ENCODE measurements at regions not wholly inside any gene's neighbourhood (a gene's known extent, or its start where the extent isn't known, plus 50 kb on each side); places are given as distances from the start of the nearest gene placed in this dataset.

- in situ Hi-C loops (cut with HindIII; ENCODE audit: low pct_ligation_motif_present, low pct_unique_long_range_greater_than_20kb, low sequenced_read_pairs): no loop called here
- DNase-seq: peak; percentile 30
These were observed 1031.2 kb upstream of the TMEM132C start for GRCh38 chr12:127235761-127236160.

DNA sequence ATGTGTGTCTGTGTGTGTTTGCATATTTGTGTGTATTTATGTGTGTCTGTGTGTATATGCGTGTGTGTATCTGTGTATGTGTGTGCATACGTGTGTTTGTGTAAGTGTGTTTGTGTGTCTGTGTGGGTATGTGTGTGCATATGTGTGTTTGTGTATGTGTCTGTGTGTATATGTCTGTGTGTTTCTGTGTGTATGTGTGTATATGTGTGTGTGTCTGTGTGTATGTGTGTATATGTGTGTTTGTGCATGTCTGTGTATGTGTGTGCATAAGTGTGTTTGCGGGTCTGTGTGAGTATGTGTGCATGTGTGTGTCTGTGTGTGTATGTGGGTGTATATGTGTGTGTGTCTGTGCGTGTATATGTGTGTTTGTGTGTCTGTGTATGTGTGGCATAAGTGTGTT is 1030.5 kb upstream of the TMEM132C start:
- in situ Hi-C loops (cut with HindIII; ENCODE audit: low pct_ligation_motif_present, low pct_unique_long_range_greater_than_20kb, low sequenced_read_pairs): no loop called here
- DNase-seq: no peak

DNA sequence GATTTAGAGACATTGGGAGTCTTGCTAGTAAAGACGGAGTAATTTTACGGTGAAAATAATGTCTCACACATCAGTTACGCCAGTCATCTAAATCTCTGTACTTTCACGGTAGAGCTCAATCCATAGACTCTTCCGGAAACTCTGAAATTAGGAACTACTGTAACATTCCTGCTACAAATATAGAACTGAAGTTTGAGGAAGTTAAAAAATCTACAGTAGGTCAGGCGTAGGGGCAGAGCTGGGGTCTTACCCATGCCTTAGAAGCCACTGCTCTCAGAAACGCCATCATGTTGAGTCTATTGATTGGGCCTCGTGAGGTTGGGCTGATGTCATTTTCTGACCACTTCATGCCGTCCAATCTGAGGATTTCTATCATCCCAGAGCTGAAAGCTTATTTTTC is 1029.8 kb upstream of the TMEM132C start:
- DNase-seq: no peak
- in situ Hi-C loops (cut with HindIII; ENCODE audit: low pct_ligation_motif_present, low pct_unique_long_range_greater_than_20kb, low sequenced_read_pairs): no loop called here

DNA sequence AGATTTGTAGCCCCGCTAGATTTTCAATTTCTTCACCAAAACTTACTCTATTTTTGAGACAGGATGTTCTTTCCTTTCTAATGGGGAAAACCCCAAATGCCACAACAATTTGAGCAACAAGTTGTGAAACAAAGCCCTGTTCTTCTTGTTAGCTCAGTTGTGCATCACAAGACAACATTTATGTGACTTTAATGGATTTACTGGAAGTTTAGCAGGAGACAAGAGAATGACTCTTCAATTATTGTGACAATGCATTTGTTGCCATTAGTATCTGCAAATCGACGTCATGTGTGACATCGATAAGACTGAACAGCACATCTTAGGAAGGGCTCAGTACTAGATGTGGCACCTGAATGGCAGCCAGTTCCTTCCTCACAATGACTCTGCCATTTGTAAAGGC is 1028.9 kb upstream of the TMEM132C start:
- DNase-seq: no peak
- in situ Hi-C loops (cut with HindIII; ENCODE audit: low pct_ligation_motif_present, low pct_unique_long_range_greater_than_20kb, low sequenced_read_pairs): no loop called here

GRCh38 chr12:127239781-127240180 is 1027.2 kb upstream of the TMEM132C start:
- no peak for DNase-seq
- in situ Hi-C loops (cut with HindIII; ENCODE audit: low pct_ligation_motif_present, low pct_unique_long_range_greater_than_20kb, low sequenced_read_pairs): no loop called here

- in situ Hi-C loops (cut with HindIII; ENCODE audit: low pct_ligation_motif_present, low pct_unique_long_range_greater_than_20kb, low sequenced_read_pairs): no loop called here
- DNase-seq: no peak
These were observed 1026.6 kb upstream of the TMEM132C start for GRCh38 chr12:127240249-127240929.

DNA sequence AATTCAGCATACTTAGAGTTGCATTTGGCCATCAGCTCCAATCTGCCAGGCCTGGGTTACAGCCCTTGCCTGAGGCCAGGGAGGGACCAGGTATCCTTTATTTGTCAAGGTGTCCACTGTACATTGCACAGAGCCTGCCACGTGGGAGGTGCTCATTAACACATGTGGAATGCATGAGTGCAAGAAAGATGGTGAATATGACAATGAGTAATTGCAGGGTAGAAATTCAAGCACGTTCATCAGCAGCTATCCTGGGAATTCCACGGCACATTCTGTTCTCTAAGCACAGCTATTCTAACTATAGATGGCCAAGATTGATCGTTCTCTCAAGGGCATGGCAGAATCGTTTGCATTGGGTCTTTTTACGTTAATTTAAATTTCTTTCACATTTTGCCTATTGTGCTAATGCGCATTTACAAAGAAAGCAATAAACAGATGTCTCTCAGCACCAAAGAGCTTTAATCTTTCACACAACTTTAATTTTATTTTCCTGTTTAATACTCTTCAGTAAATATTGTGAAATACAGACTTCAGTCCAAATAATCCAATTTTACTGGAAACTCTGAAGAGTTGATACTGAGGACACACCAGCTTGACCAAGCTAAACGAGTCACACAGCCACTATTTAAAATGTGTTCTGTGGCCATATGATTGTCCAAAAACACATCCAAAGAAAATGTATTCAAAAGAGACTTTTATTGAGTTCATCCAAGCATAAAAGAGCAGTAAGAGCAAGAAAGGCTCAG is 1025.7 kb upstream of the TMEM132C start:
- DNase-seq: no peak
- in situ Hi-C loops (cut with HindIII; ENCODE audit: low pct_ligation_motif_present, low pct_unique_long_range_greater_than_20kb, low sequenced_read_pairs): no loop called here

- in situ Hi-C loops (cut with HindIII; ENCODE audit: low pct_ligation_motif_present, low pct_unique_long_range_greater_than_20kb, low sequenced_read_pairs): no loop called here
- DNase-seq: no peak
These were observed 1022.0 kb upstream of the TMEM132C start for GRCh38 chr12:127245009-127245408.

- in situ Hi-C loops (cut with HindIII; ENCODE audit: low pct_ligation_motif_present, low pct_unique_long_range_greater_than_20kb, low sequenced_read_pairs): no loop called here
- peak; percentile 25 for DNase-seq
These were observed 1021.5 kb upstream of the TMEM132C start for GRCh38 chr12:127245437-127245836.

- in situ Hi-C loops (cut with HindIII; ENCODE audit: low pct_ligation_motif_present, low pct_unique_long_range_greater_than_20kb, low sequenced_read_pairs): no loop called here
- no peak for DNase-seq
These were observed 1019.0 kb upstream of the TMEM132C start for GRCh38 chr12:127247937-127248336.

- no peak for DNase-seq
- in situ Hi-C loops (cut with HindIII; ENCODE audit: low pct_ligation_motif_present, low pct_unique_long_range_greater_than_20kb, low sequenced_read_pairs): no loop called here
These were observed 1017.5 kb upstream of the TMEM132C start for GRCh38 chr12:127249428-127249827.

- DNase-seq: no peak
- in situ Hi-C loops (cut with HindIII; ENCODE audit: low pct_ligation_motif_present, low pct_unique_long_range_greater_than_20kb, low sequenced_read_pairs): no loop called here
These were observed 1013.1 kb upstream of the TMEM132C start for GRCh38 chr12:127253797-127254327.

DNA sequence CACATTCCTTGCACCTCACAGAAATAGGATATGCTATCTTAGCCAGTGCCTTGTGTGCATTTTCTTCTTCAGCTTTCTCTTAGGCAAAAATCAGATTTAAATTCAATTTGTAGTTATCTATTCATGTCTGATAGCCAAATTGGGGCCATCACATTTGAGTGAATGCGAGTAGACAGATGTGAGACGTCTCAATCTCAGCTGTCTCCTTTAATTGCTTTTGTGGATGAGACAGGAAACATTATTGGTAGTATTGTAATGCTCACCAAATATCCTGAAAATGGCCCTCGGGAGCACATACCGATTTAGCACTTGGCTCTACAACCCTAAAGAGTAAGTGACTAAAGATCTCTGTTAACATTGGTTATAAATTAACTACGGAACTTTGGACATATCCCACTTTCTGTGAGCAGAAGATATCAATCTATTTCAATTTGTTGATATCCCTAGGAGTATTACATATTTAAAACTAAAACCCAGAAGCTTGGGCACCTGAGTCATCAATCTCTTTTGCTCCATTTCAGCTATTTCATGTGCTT is 1012.5 kb upstream of the TMEM132C start:
- in situ Hi-C loops (cut with HindIII; ENCODE audit: low pct_ligation_motif_present, low pct_unique_long_range_greater_than_20kb, low sequenced_read_pairs): no loop called here
- no peak for DNase-seq

- no peak for DNase-seq
- in situ Hi-C loops (cut with HindIII; ENCODE audit: low pct_ligation_motif_present, low pct_unique_long_range_greater_than_20kb, low sequenced_read_pairs): no loop called here
These were observed 1009.5 kb upstream of the TMEM132C start for GRCh38 chr12:127257366-127257935.

DNA sequence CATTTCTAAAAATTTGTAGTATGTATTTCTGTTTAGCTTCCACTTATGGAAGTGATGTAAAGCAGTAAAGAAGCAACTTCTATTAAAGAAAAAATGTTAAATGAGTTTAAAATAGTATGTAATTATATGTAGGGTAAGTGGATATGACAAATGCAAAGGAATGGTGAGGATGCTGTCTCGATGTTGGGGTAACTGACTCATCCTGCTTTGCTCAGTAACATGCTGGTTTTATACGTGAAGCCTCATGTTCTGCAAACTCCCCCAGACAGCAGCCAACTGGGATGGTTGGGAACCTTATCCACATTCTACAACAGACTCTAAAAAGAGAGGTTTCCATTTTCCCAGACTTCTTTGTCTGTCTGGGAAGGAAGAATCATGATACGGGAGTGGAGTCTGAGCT is 1006.4 kb upstream of the TMEM132C start:
- in situ Hi-C loops (cut with HindIII; ENCODE audit: low pct_ligation_motif_present, low pct_unique_long_range_greater_than_20kb, low sequenced_read_pairs): no loop called here
- DNase-seq: no peak

DNA sequence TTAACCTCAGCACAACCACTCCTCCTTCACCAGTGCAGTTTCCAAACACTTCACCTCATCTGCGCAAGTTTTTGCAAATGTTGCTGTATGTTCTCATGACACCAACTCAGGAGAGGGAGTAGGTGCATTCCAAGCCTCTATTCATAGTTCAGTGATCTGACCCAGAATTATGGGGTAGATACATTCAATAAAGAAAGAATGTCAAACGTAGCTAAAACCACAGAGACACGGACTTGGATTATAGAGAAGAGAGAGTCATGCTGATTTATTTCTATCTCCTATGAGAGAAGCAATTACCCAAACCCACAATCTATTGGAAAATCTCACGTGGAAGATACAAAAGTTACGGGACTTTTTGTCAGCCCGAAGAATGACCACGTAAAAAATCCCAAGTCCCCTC is 1006.0 kb upstream of the TMEM132C start:
- DNase-seq: no peak

GRCh38 chr12:127262615-127263014 is 1004.4 kb upstream of the TMEM132C start:
- no peak for DNase-seq
- in situ Hi-C loops (cut with HindIII; ENCODE audit: low pct_ligation_motif_present, low pct_unique_long_range_greater_than_20kb, low sequenced_read_pairs): no loop called here

More for the DNA sequence above, 1006.0 kb upstream of the TMEM132C start:
- in situ Hi-C loops (cut with HindIII; ENCODE audit: low pct_ligation_motif_present, low pct_unique_long_range_greater_than_20kb, low sequenced_read_pairs): no loop called here

GRCh38 chr12:127263621-127264020 is 1003.3 kb upstream of the TMEM132C start:
- no peak for DNase-seq
- in situ Hi-C loops (cut with HindIII; ENCODE audit: low pct_ligation_motif_present, low pct_unique_long_range_greater_than_20kb, low sequenced_read_pairs): no loop called here

DNA sequence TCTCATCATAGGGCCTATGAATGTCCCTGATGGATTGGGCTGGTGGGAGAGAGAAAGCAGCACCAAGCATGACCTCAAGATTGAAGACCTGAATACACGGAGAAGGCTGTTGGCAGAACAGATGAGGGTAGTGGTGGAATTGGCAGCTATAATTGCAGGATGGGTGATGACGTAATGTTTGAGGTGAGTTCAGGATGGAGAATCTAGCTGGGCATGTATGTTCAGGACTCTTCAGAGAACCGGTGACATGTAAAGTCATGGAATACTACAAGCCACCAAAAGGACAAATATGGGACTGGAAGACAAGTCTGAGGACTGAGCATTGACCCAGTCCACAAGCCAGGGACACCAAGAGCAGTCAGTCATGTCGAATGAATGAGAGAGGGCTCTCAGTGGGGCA is 999.8 kb upstream of the TMEM132C start:
- in situ Hi-C loops (cut with HindIII; ENCODE audit: low pct_ligation_motif_present, low pct_unique_long_range_greater_than_20kb, low sequenced_read_pairs): no loop called here
- no peak for DNase-seq

Measured in ACHN (cell line).